Gastrocnemius medialis (tissue), 4 donors: ENCODE measurements at regions not wholly inside any gene's neighbourhood (a gene's known extent, or its start where the extent isn't known, plus 50 kb on each side); places are given as distances from the start of the nearest gene placed in this dataset.

Experiments
- ATAC-seq, 2 donors: fragments of 150-250 bp; one replicate each; pipeline ENCODE4 v1.9.1; 2016
- DNase-seq, 2 donors: peaks; one replicate each; pipeline ENCODE4 v3.0.0-alpha.2; 2019
- H3K27ac ChIP-seq, 4 donors: fragments of 200-600 bp; sonication (generic); 1 replicate in 1 of 4; 2 replicates in 3 of 4; pipeline ENCODE4 v1.5.1; 2016 to 2018; ENCODE audit warnings: mild to moderate bottlenecking in 2 of 4, moderate library complexity in 1 of 4
- H3K27me3 ChIP-seq, 3 donors: fragments of 200-600 bp; sonication (generic) in 2 of 3; 1 replicate in 1 of 3; 2 replicates in 2 of 3; pipeline versions ENCODE4 v1.5.1 to v1.6.0; 2016 to 2019; ENCODE audit warnings: mild to moderate bottlenecking in 1 of 3, moderate library complexity in 1 of 3
- H3K36me3 ChIP-seq, 2 donors: fragments of 200-600 bp; sonication (generic) in 1 of 2; one replicate each; pipeline ENCODE4 v1.5.1; 2017 to 2018
- H3K4me1 ChIP-seq, 2 donors: fragments of 200-600 bp; sonication (generic) in 1 of 2; one replicate each; pipeline ENCODE4 v1.5.1; 2016 to 2017; ENCODE audit warnings: mild to moderate bottlenecking in 2 of 2
- H3K4me3 ChIP-seq, 4 donors: fragments of 200-600 bp; sonication (generic) in 3 of 4; 1 replicate in 1 of 4; 2 replicates in 3 of 4; pipeline ENCODE4 v1.5.1; 2016 to 2019; ENCODE audit warnings: mild to moderate bottlenecking in 2 of 4
- H3K9me3 ChIP-seq, 3 donors: fragments of 200-600 bp; sonication (generic) in 2 of 3; 1 replicate in 1 of 3; 2 replicates in 2 of 3; pipeline ENCODE4 v1.5.1; 2016 to 2019
- POLR2A ChIP-seq, 2 donors: fragments of 450-650 bp; IDR thresholded peaks; one replicate each; pipeline ENCODE4 v1.6.1; 2017; ENCODE audit warnings: antibody characterized with exemption in 2 of 2, mild to moderate bottlenecking in 2 of 2, moderate library complexity in 2 of 2
- in situ Hi-C, 4 donors: fragments of 200-750 bp; cut with MboI; loops; one replicate each; pipeline versions ENCODE4 v1.15.0 to v1.8.0; 2017; ENCODE audit warnings: low sequenced_read_pairs in 4 of 4
- intact Hi-C: fragments of 100-400 bp; cut with DNase I; formaldehyde crosslinking; loops from one replicate; pipeline ENCODE4 v1.15.1; 2023; ENCODE audit warnings: low total_unique reads
- TF ChIP-seq, protein P1 (sequence below), 5 experiments: fragments of 450-650 bp in 3 of 5; fragments of 200-600 bp in 2 of 5; sonication (generic) in 2 of 5; IDR thresholded peaks in 4 of 5; conservative IDR thresholded peaks in 1 of 5; 1 replicate in 4 of 5; 2 replicates in 1 of 5; pipeline ENCODE4 v1.5.1; 2016 to 2019; ENCODE audit warnings: antibody characterized with exemption in 5 of 5, mild to moderate bottlenecking in 3 of 5, moderate library complexity in 3 of 5

DNA sequence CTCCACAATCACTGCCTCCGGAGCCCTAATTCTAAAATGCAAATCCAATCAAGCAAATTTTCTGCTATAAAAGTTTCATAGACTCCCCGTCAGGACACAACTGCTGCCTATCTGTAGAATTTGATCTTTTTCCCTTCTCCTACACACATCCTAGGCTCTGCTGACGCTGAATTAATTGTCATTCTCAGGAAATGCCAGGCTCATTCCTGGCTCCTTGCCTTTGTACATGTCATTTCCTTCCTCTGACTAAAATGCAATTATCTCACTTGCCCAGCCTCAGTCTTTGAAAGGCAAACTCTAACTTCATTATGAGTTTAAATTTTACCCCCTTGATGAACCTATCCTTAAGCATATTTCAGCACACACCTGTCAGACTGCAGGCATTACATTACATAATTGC, 844.9 kb upstream of the CRIM1 start:
- no peak for TF ChIP-seq POLR2A (IDR thresholded peaks at IDR 0.05)
- TF ChIP-seq, protein P1, sequence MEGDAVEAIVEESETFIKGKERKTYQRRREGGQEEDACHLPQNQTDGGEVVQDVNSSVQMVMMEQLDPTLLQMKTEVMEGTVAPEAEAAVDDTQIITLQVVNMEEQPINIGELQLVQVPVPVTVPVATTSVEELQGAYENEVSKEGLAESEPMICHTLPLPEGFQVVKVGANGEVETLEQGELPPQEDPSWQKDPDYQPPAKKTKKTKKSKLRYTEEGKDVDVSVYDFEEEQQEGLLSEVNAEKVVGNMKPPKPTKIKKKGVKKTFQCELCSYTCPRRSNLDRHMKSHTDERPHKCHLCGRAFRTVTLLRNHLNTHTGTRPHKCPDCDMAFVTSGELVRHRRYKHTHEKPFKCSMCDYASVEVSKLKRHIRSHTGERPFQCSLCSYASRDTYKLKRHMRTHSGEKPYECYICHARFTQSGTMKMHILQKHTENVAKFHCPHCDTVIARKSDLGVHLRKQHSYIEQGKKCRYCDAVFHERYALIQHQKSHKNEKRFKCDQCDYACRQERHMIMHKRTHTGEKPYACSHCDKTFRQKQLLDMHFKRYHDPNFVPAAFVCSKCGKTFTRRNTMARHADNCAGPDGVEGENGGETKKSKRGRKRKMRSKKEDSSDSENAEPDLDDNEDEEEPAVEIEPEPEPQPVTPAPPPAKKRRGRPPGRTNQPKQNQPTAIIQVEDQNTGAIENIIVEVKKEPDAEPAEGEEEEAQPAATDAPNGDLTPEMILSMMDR (IDR thresholded peaks at IDR 0.05 in 4 of 5, conservative IDR thresholded peaks at IDR 0.05 in 1 of 5) = no peak
- H3K27ac ChIP-seq = no peak overlapping the region
- no peaks in the 10 kb centered on the region for H3K9me3 ChIP-seq
- no peaks in the 10 kb centered on the region for H3K4me1 ChIP-seq
- ATAC-seq (no peak), DNase-seq (no peak)
- no peaks in the 10 kb centered on the region for H3K27me3 ChIP-seq
- no peaks in the 10 kb centered on the region for H3K36me3 ChIP-seq
- H3K4me3 ChIP-seq = no peak overlapping the region
- intact Hi-C loops (no loop called here), in situ Hi-C loops (no loop called here)

DNA sequence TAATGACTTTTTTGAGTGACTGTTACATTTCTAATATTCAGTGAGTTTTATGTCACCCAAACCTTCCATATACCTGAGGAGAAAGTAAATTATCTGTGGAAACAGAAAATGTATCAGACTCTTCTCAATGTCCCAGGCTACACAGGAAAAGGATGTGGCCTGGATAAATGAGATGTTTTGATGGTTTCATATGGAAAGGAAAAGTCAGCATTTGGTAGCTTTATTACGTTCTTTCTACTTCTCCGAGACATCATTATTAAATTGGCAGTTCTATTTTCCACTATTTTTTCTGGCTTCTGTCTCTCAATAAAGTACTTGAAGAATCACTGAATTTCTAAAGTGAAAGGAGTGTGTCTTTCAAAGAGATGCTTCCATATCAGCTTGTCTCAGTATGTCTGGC, 847.0 kb upstream of the CRIM1 start:
- in situ Hi-C loops = no loop called here
- no peak for TF ChIP-seq POLR2A (IDR thresholded peaks at IDR 0.05)
- TF ChIP-seq, protein P1 (IDR thresholded peaks at IDR 0.05 in 4 of 5, conservative IDR thresholded peaks at IDR 0.05 in 1 of 5) = no peak
- Histone ChIP-seq H3K4me1 (no peaks in the 10 kb centered on the region), H3K4me3 (no peak overlapping the region), H3K36me3 (no peaks in the 10 kb centered on the region), H3K27ac (no peak overlapping the region), H3K9me3 (no peaks in the 10 kb centered on the region), H3K27me3 (no peaks in the 10 kb centered on the region)
- no peak for ATAC-seq
- intact Hi-C loops = no loop called here
- DNase-seq = no peak

DNA sequence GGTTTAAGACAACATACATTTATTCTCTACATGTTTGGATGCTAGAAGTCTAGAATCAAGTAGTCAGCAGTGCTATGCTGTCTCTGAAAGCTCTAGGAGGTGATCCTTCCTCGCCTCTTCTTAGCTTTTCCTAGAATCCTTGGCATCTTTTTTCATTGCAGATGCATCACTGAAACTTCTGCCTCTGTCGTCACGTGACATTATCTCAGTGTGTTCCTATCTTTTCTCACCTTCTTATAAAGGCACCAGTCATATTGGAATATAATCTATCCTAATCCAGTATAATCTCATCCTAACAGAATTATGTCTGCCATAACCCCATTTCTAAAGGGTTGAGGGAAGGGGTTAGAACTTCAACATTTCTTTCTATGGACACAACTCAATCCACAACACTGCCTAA, 851.2 kb upstream of the CRIM1 start:
- Histone ChIP-seq H3K9me3 (no peaks in the 10 kb centered on the region), H3K4me1 (no peaks in the 10 kb centered on the region), H3K27ac (no peak overlapping the region), H3K4me3 (no peak overlapping the region), H3K27me3 (no peaks in the 10 kb centered on the region), H3K36me3 (no peaks in the 10 kb centered on the region)
- in situ Hi-C loops (no loop called here), intact Hi-C loops (no loop called here)
- no peak for DNase-seq
- ATAC-seq = no peak
- TF ChIP-seq, protein P1 (IDR thresholded peaks at IDR 0.05 in 4 of 5, conservative IDR thresholded peaks at IDR 0.05 in 1 of 5) = no peak
- no peak for TF ChIP-seq POLR2A (IDR thresholded peaks at IDR 0.05)

- H3K4me3 ChIP-seq = no peak overlapping the region
- intact Hi-C loops = no loop called here
- no peak for DNase-seq
- no peaks in the 10 kb centered on the region for H3K4me1 ChIP-seq
- no peaks in the 10 kb centered on the region for H3K36me3 ChIP-seq
- H3K9me3 ChIP-seq = no peaks in the 10 kb centered on the region
- ATAC-seq = no peak
- H3K27me3 ChIP-seq = no peaks in the 10 kb centered on the region
- no peak for TF ChIP-seq POLR2A (IDR thresholded peaks at IDR 0.05)
- TF ChIP-seq, protein P1 (IDR thresholded peaks at IDR 0.05 in 4 of 5, conservative IDR thresholded peaks at IDR 0.05 in 1 of 5) = no peak
- H3K27ac ChIP-seq = no peak overlapping the region
- in situ Hi-C loops = no loop called here
These were observed 851.8 kb upstream of the CRIM1 start for GRCh38 chr2:35503738-35504199.

DNA sequence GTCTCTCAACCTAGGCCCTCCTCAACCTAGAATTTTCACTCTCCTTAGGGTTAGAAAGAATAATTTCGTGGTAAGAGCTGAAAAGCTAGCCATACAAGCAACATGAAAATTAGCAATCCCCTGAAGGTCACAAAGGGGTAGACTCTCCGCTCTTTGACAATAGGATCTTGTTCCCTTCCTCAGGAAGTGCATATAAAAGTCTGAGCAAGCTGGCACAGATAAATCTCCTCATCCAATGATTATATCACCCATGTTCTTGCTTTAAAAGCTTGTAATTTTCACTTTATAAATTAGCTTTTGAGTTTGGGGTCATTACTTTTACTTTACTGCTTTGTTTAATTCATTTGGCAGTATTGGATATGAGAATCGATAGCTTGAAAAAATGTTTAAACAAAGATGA, 852.3 kb upstream of the CRIM1 start:
- in situ Hi-C loops (no loop called here), intact Hi-C loops (no loop called here)
- no peak for DNase-seq
- Histone ChIP-seq H3K4me3 (no peak overlapping the region), H3K27me3 (no peaks in the 10 kb centered on the region), H3K9me3 (no peaks in the 10 kb centered on the region), H3K27ac (no peak overlapping the region), H3K4me1 (no peaks in the 10 kb centered on the region), H3K36me3 (no peaks in the 10 kb centered on the region)
- no peak for TF ChIP-seq POLR2A (IDR thresholded peaks at IDR 0.05)
- TF ChIP-seq, protein P1 (IDR thresholded peaks at IDR 0.05 in 4 of 5, conservative IDR thresholded peaks at IDR 0.05 in 1 of 5) = no peak
- no peak for ATAC-seq
